RWPE1 (cell line): ENCODE measurements at regions not wholly inside any gene's neighbourhood (a gene's known extent, or its start where the extent isn't known, plus 50 kb on each side); places are given as distances from the start of the nearest gene placed in this dataset.
"Not testable (repeated sequence)": the region's sequence is repeated elsewhere in the genome, so short reads cannot be mapped to it uniquely, and the experiment has no call there.

Source experiments
- CTCF ChIA-PET: fragments of 350-600 bp; sonication (Branson Sonifier 250); formaldehyde crosslinking; extraction: SDS; loops from one replicate; lab custom pipeline; 2021; lab: Yijun Ruan, JAX
- POLR2A ChIA-PET: fragments of 400-600 bp; formaldehyde crosslinking; extraction: SDS; loops from one replicate; lab custom pipeline; 2020; ENCODE audit warnings: antibody characterized with exemption; ENCODE audit not compliant: low non-redundant PET; lab: Yijun Ruan, JAX
- DNase-seq: peaks from one replicate; pipeline ENCODE4 v3.0.0; 2012; ENCODE audit warnings: low spot score
- H3K27ac ChIP-seq: fragments of 450-650 bp; 2 replicates; pipeline ENCODE4 v1.5.1; 2017
- CTCF ChIP-seq: fragments of 450-650 bp; conservative IDR thresholded peaks from 2 replicates; pipeline ENCODE4 v1.5.1; 2017; ENCODE audit warnings: low read depth, mild to moderate bottlenecking

GRCh38 chr5:98187945-98188344, 585.5 kb upstream of the RGMB start:
- TF ChIP-seq CTCF = no peak
- ChIA-PET POLR2A (no interaction called here), CTCF (interaction anchor here (0.7 kb wide), 1 partner anchor 273 kb away, joined by 3 read pairs; no protein-coding TSS in a partner anchor)
- no peak for DNase-seq
- no peak overlapping the region for H3K27ac ChIP-seq

- CTCF ChIA-PET, POLR2A ChIA-PET, H3K27ac ChIP-seq, DNase-seq: not testable (repeated sequence)
Measured at GRCh38 chr5:98190344-98190743, 583.1 kb upstream of the RGMB start.

GRCh38 chr5:98193921-98194760, 579.3 kb upstream of the RGMB start:
- no peak for TF ChIP-seq CTCF
- DNase-seq = peak; percentile 45
- ChIA-PET CTCF (no interaction called here), POLR2A (no interaction called here)
- H3K27ac ChIP-seq = no peak overlapping the region

GRCh38 chr5:98200726-98201541, 572.5 kb upstream of the RGMB start:
- ChIA-PET CTCF (no interaction called here), POLR2A (interaction anchor here (0.5 kb wide), 1 partner anchor 81 kb away, joined by 3 read pairs; no protein-coding TSS in a partner anchor)
- DNase-seq = no peak
- TF ChIP-seq CTCF = no peak
- no peak overlapping the region for H3K27ac ChIP-seq

GRCh38 chr5:98204798-98205197, 568.7 kb upstream of the RGMB start:
- POLR2A ChIA-PET = interaction anchor here (0.7 kb wide), 1 partner anchor 23 kb away, joined by 3 read pairs; no protein-coding TSS in a partner anchor
- DNase-seq = no peak
- H3K27ac ChIP-seq = no peak overlapping the region
- CTCF ChIA-PET = interaction anchor here (1.4 to 1.5 kb wide), 2 partner anchors 26 to 564 kb away, joined by 3 read pairs; no protein-coding TSS in a partner anchor
- TF ChIP-seq CTCF = no peak

GRCh38 chr5:98205691-98206461, 567.6 kb upstream of the RGMB start:
- no peak for TF ChIP-seq CTCF
- CTCF ChIA-PET = interaction anchor here (0.6 to 1.5 kb wide), 3 partner anchors 28 to 785 kb away, joined by 3 to 4 read pairs (median 3); no protein-coding TSS in a partner anchor

More at GRCh38 chr5:98205691-98206461, 567.6 kb upstream of the RGMB start:
- POLR2A ChIA-PET = interaction anchor here (0.7 kb wide), 1 partner anchor 24 kb away, joined by 3 read pairs; no protein-coding TSS in a partner anchor
- peak; percentile 62 for DNase-seq
- no peak overlapping the region for H3K27ac ChIP-seq
